ENCODE measurements at regions not wholly inside any gene's neighbourhood (a gene's known extent, or its start where the extent isn't known, plus 50 kb on each side); places are given as distances from the start of the nearest gene placed in this dataset.

- H3K27me3 ChIP-seq (ENCODE audit: control insufficient read depth, insufficient read depth, low read length) = no peaks in the 10 kb centered on the region
- H3K4me1 ChIP-seq (ENCODE audit: control insufficient read depth, insufficient read depth, low read length) = peaks cover 16% of the 10 kb centered on the region; the same call in 1 of the 2 replicates
- H3K27ac ChIP-seq (ENCODE audit: low read depth, low read length) = no peak overlapping the region
- no peaks in the 10 kb centered on the region for H3K36me3 ChIP-seq (ENCODE audit: control insufficient read depth, insufficient read depth, low read length)
- no peak overlapping the region for H3K9ac ChIP-seq (ENCODE audit: low read length)
- no peak overlapping the region for H3K4me3 ChIP-seq (ENCODE audit: low read depth, low read length)
- no peaks in the 10 kb centered on the region for H3K9me3 ChIP-seq (ENCODE audit: control insufficient read depth, insufficient read depth, low read depth, low read length)
Measured at GRCh38 chr15:69747193-69747592, 294.6 kb downstream of the RPLP1 start.

GRCh38 chr15:69748131-69748530, 295.5 kb downstream of the RPLP1 start:
- Histone ChIP-seq H3K9me3 (ENCODE audit: control insufficient read depth, insufficient read depth, low read depth, low read length) (no peaks in the 10 kb centered on the region; the same call in 1 of the 2 replicates), H3K27ac (ENCODE audit: low read depth, low read length) (no peak overlapping the region), H3K9ac (ENCODE audit: low read length) (no peak overlapping the region), H3K36me3 (ENCODE audit: control insufficient read depth, insufficient read depth, low read length) (no peaks in the 10 kb centered on the region), H3K4me1 (ENCODE audit: control insufficient read depth, insufficient read depth, low read length) (peaks cover 16% of the 10 kb centered on the region; the same call in 1 of the 2 replicates), H3K27me3 (ENCODE audit: control insufficient read depth, insufficient read depth, low read length) (no peaks in the 10 kb centered on the region), H3K4me3 (ENCODE audit: low read depth, low read length) (no peak overlapping the region)

GRCh38 chr15:69748576-69749185, 296.1 kb downstream of the RPLP1 start:
- H3K4me3 ChIP-seq (ENCODE audit: low read depth, low read length) = no peak overlapping the region
- H3K27me3 ChIP-seq (ENCODE audit: control insufficient read depth, insufficient read depth, low read length) = no peaks in the 10 kb centered on the region
- no peak overlapping the region for H3K27ac ChIP-seq (ENCODE audit: low read depth, low read length)
- peaks cover 16% of the 10 kb centered on the region; the same call in 1 of the 2 replicates for H3K4me1 ChIP-seq (ENCODE audit: control insufficient read depth, insufficient read depth, low read length)
- no peaks in the 10 kb centered on the region for H3K36me3 ChIP-seq (ENCODE audit: control insufficient read depth, insufficient read depth, low read length)
- no peak overlapping the region for H3K9ac ChIP-seq (ENCODE audit: low read length)
- peaks cover 3% of the 10 kb centered on the region; the same call in 1 of the 2 replicates for H3K9me3 ChIP-seq (ENCODE audit: control insufficient read depth, insufficient read depth, low read depth, low read length)

- no peak overlapping the region for H3K4me3 ChIP-seq (ENCODE audit: low read depth, low read length)
- H3K27ac ChIP-seq (ENCODE audit: low read depth, low read length) = no peak overlapping the region
- H3K36me3 ChIP-seq (ENCODE audit: control insufficient read depth, insufficient read depth, low read length) = no peaks in the 10 kb centered on the region
- H3K4me1 ChIP-seq (ENCODE audit: control insufficient read depth, insufficient read depth, low read length) = peaks cover 16% of the 10 kb centered on the region; the same call in 1 of the 2 replicates
- no peaks in the 10 kb centered on the region for H3K27me3 ChIP-seq (ENCODE audit: control insufficient read depth, insufficient read depth, low read length)
- no peak overlapping the region for H3K9ac ChIP-seq (ENCODE audit: low read length)
- peaks cover 5% of the 10 kb centered on the region; the same call in 1 of the 2 replicates for H3K9me3 ChIP-seq (ENCODE audit: control insufficient read depth, insufficient read depth, low read depth, low read length)
Measured at GRCh38 chr15:69749274-69749673, 296.7 kb downstream of the RPLP1 start.

GRCh38 chr15:69749797-69750196, 297.2 kb downstream of the RPLP1 start:
- no peaks in the 10 kb centered on the region for H3K27me3 ChIP-seq (ENCODE audit: control insufficient read depth, insufficient read depth, low read length)
- H3K9ac ChIP-seq (ENCODE audit: low read length) = no peak overlapping the region
- H3K27ac ChIP-seq (ENCODE audit: low read depth, low read length) = no peak overlapping the region

GRCh38 chr15:69750253-69750652, 297.6 kb downstream of the RPLP1 start:
- peaks cover 5% of the 10 kb centered on the region; the same call in 1 of the 2 replicates for H3K9me3 ChIP-seq (ENCODE audit: control insufficient read depth, insufficient read depth, low read depth, low read length)
- no peak overlapping the region for H3K4me3 ChIP-seq (ENCODE audit: low read depth, low read length)
- H3K9ac ChIP-seq (ENCODE audit: low read length) = no peak overlapping the region
- no peaks in the 10 kb centered on the region for H3K36me3 ChIP-seq (ENCODE audit: control insufficient read depth, insufficient read depth, low read length)
- no peaks in the 10 kb centered on the region for H3K27me3 ChIP-seq (ENCODE audit: control insufficient read depth, insufficient read depth, low read length)
- peaks cover 12% of the 10 kb centered on the region; the same call in 1 of the 2 replicates for H3K4me1 ChIP-seq (ENCODE audit: control insufficient read depth, insufficient read depth, low read length)
- H3K27ac ChIP-seq (ENCODE audit: low read depth, low read length) = no peak overlapping the region

More at GRCh38 chr15:69749797-69750196, 297.2 kb downstream of the RPLP1 start:
- no peak overlapping the region for H3K4me3 ChIP-seq (ENCODE audit: low read depth, low read length)
- H3K9me3 ChIP-seq (ENCODE audit: control insufficient read depth, insufficient read depth, low read depth, low read length) = peaks cover 5% of the 10 kb centered on the region; the same call in 1 of the 2 replicates
- H3K36me3 ChIP-seq (ENCODE audit: control insufficient read depth, insufficient read depth, low read length) = no peaks in the 10 kb centered on the region
- H3K4me1 ChIP-seq (ENCODE audit: control insufficient read depth, insufficient read depth, low read length) = peaks cover 12% of the 10 kb centered on the region; the same call in 1 of the 2 replicates

- Histone ChIP-seq H3K4me3 (ENCODE audit: low read depth, low read length) (no peak overlapping the region), H3K4me1 (ENCODE audit: control insufficient read depth, insufficient read depth, low read length) (peaks cover 20% of the 10 kb centered on the region; the same call in 1 of the 2 replicates), H3K27ac (ENCODE audit: low read depth, low read length) (no peak overlapping the region), H3K9ac (ENCODE audit: low read length) (no peak overlapping the region), H3K9me3 (ENCODE audit: control insufficient read depth, insufficient read depth, low read depth, low read length) (peaks cover 5% of the 10 kb centered on the region; the same call in 1 of the 2 replicates), H3K36me3 (ENCODE audit: control insufficient read depth, insufficient read depth, low read length) (no peaks in the 10 kb centered on the region), H3K27me3 (ENCODE audit: control insufficient read depth, insufficient read depth, low read length) (no peaks in the 10 kb centered on the region)
Measured at GRCh38 chr15:69751147-69751546, 298.5 kb downstream of the RPLP1 start.

GRCh38 chr15:69751566-69751965, 298.9 kb downstream of the RPLP1 start:
- H3K4me3 ChIP-seq (ENCODE audit: low read depth, low read length) = no peak overlapping the region

GRCh38 chr15:69753867-69754266, 301.2 kb downstream of the RPLP1 start:
- H3K4me1 ChIP-seq (ENCODE audit: control insufficient read depth, insufficient read depth, low read length) = peaks cover 10% of the 10 kb centered on the region; the same call in 1 of the 2 replicates
- no peak overlapping the region for H3K4me3 ChIP-seq (ENCODE audit: low read depth, low read length)
- no peaks in the 10 kb centered on the region for H3K27me3 ChIP-seq (ENCODE audit: control insufficient read depth, insufficient read depth, low read length)
- no peak overlapping the region for H3K9ac ChIP-seq (ENCODE audit: low read length)
- H3K9me3 ChIP-seq (ENCODE audit: control insufficient read depth, insufficient read depth, low read depth, low read length) = peaks cover 5% of the 10 kb centered on the region; the same call in 1 of the 2 replicates
- H3K36me3 ChIP-seq (ENCODE audit: control insufficient read depth, insufficient read depth, low read length) = no peaks in the 10 kb centered on the region
- no peak overlapping the region for H3K27ac ChIP-seq (ENCODE audit: low read depth, low read length)

More at GRCh38 chr15:69751566-69751965, 298.9 kb downstream of the RPLP1 start:
- peaks cover 5% of the 10 kb centered on the region; the same call in 1 of the 2 replicates for H3K9me3 ChIP-seq (ENCODE audit: control insufficient read depth, insufficient read depth, low read depth, low read length)
- H3K27me3 ChIP-seq (ENCODE audit: control insufficient read depth, insufficient read depth, low read length) = no peaks in the 10 kb centered on the region
- H3K4me1 ChIP-seq (ENCODE audit: control insufficient read depth, insufficient read depth, low read length) = peaks cover 20% of the 10 kb centered on the region; the same call in 1 of the 2 replicates
- no peak overlapping the region for H3K9ac ChIP-seq (ENCODE audit: low read length)
- no peak overlapping the region for H3K27ac ChIP-seq (ENCODE audit: low read depth, low read length)
- H3K36me3 ChIP-seq (ENCODE audit: control insufficient read depth, insufficient read depth, low read length) = no peaks in the 10 kb centered on the region

- H3K4me3 ChIP-seq (ENCODE audit: low read depth, low read length) = no peak overlapping the region
- peaks cover 5% of the 10 kb centered on the region; the same call in 1 of the 2 replicates for H3K9me3 ChIP-seq (ENCODE audit: control insufficient read depth, insufficient read depth, low read depth, low read length)
- no peaks in the 10 kb centered on the region for H3K27me3 ChIP-seq (ENCODE audit: control insufficient read depth, insufficient read depth, low read length)
- no peak overlapping the region for H3K9ac ChIP-seq (ENCODE audit: low read length)
- no peak overlapping the region for H3K27ac ChIP-seq (ENCODE audit: low read depth, low read length)
- H3K36me3 ChIP-seq (ENCODE audit: control insufficient read depth, insufficient read depth, low read length) = no peaks in the 10 kb centered on the region
- H3K4me1 ChIP-seq (ENCODE audit: control insufficient read depth, insufficient read depth, low read length) = peaks cover 10% of the 10 kb centered on the region; the same call in 1 of the 2 replicates
Measured at GRCh38 chr15:69754313-69754712, 301.7 kb downstream of the RPLP1 start.

- no peaks in the 10 kb centered on the region for H3K36me3 ChIP-seq (ENCODE audit: control insufficient read depth, insufficient read depth, low read length)
- H3K27me3 ChIP-seq (ENCODE audit: control insufficient read depth, insufficient read depth, low read length) = no peaks in the 10 kb centered on the region
- peaks cover 5% of the 10 kb centered on the region; the same call in 1 of the 2 replicates for H3K9me3 ChIP-seq (ENCODE audit: control insufficient read depth, insufficient read depth, low read depth, low read length)
- no peak overlapping the region for H3K4me3 ChIP-seq (ENCODE audit: low read depth, low read length)
- peaks cover 10% of the 10 kb centered on the region; the same call in 1 of the 2 replicates for H3K4me1 ChIP-seq (ENCODE audit: control insufficient read depth, insufficient read depth, low read length)
- no peak overlapping the region for H3K9ac ChIP-seq (ENCODE audit: low read length)
- no peak overlapping the region for H3K27ac ChIP-seq (ENCODE audit: low read depth, low read length)
Measured at GRCh38 chr15:69755551-69756310, 303.1 kb downstream of the RPLP1 start.

Data from HUES6 (cell line).